ENCODE measurements at regions not wholly inside any gene's neighbourhood (a gene's known extent, or its start where the extent isn't known, plus 50 kb on each side); places are given as distances from the start of the nearest gene placed in this dataset.

DNA sequence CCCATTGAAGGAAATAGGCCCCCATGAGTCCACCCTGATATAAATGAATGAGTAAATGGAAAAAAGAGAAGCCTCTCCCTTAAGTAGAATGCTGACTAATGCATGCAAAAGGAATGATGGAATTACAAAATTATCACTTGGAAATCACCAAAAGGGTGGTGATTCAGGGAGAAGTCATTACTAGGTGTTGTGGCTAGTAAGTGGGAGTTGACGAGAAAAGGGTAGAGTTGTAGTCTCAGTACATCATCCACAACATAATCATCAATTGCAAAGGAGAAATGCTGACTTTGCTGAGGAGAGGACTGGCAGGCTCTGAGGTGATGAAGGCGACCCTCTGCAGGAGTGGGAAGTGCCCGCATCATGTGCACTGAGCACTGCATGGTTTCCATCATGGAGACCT is 201.5 kb upstream of the S1PR3 start:
- Histone ChIP-seq H3K9me3 (ENCODE audit: insufficient read depth, low read depth, low read length) (no peaks in the 10 kb centered on the region), H3K36me3 (ENCODE audit: control insufficient read depth in 1 of 2, insufficient read depth in 2 of 2, low read length in 2 of 2) (no peaks in the 10 kb centered on the region), H2AFZ (ENCODE audit: insufficient read depth, low read length, poor library complexity) (no peak overlapping the region), H3K4ac (ENCODE audit: low read depth, low read length) (no peak overlapping the region), H2BK12ac (ENCODE audit: low read length) (no peak overlapping the region), H3K27ac (ENCODE audit: low read depth, low read length) (no peak overlapping the region), H3K79me1 (ENCODE audit: low read length) (peaks cover 6% of the 10 kb centered on the region), H2AK5ac (ENCODE audit: low read length) (no peak overlapping the region), H2BK120ac (ENCODE audit: insufficient read depth, low read length, poor library complexity) (no peak overlapping the region), H3K23ac (ENCODE audit: low read length) (no peak overlapping the region), H3K9ac (ENCODE audit: low read length) (no peak overlapping the region), H3K4me3 (ENCODE audit: low read depth, low read length) (no peak overlapping the region), H3K4me1 (ENCODE audit: control insufficient read depth in 1 of 2, insufficient read depth in 2 of 2, low read length in 2 of 2) (no peaks in the 10 kb centered on the region), H3K4me2 (ENCODE audit: low read length) (no peak overlapping the region), H3K14ac (ENCODE audit: low read length) (no peak overlapping the region), H4K12ac (ENCODE audit: low read depth, low read length) (no peak overlapping the region), H3K27me3 (ENCODE audit: insufficient read depth, low read length) (no peaks in the 10 kb centered on the region), H4K8ac (ENCODE audit: low read depth, low read length) (no peak overlapping the region), H3K18ac (ENCODE audit: low read length) (no peak overlapping the region), H2BK5ac (ENCODE audit: low read depth, low read length, poor library complexity) (no peak overlapping the region), H3K79me2 (ENCODE audit: control insufficient read depth, insufficient read depth, low read length, poor library complexity) (peaks cover 2% of the 10 kb centered on the region), H4K91ac (ENCODE audit: low read depth, low read length) (no peak overlapping the region)
- WGBS (ENCODE audit: extremely low coverage, insufficient coverage, insufficient read length) = no CpG with 5 or more reads among the region's 3 CpGs
- DNase-seq = peak in 1 of 2 donors; percentile 69

- Histone ChIP-seq H2AFZ (ENCODE audit: insufficient read depth, low read length, poor library complexity) (no peak overlapping the region), H3K14ac (ENCODE audit: low read length) (no peak overlapping the region), H4K91ac (ENCODE audit: low read depth, low read length) (no peak overlapping the region), H4K12ac (ENCODE audit: low read depth, low read length) (no peak overlapping the region), H4K8ac (ENCODE audit: low read depth, low read length) (no peak overlapping the region), H3K27ac (ENCODE audit: low read depth, low read length) (no peak overlapping the region), H2BK120ac (ENCODE audit: insufficient read depth, low read length, poor library complexity) (no peak overlapping the region), H2BK5ac (ENCODE audit: low read depth, low read length, poor library complexity) (no peak overlapping the region), H3K79me1 (ENCODE audit: low read length) (peaks cover under 1% of the 10 kb centered on the region), H3K9me3 (ENCODE audit: insufficient read depth, low read depth, low read length) (no peaks in the 10 kb centered on the region), H3K4me1 (ENCODE audit: control insufficient read depth in 1 of 2, insufficient read depth in 2 of 2, low read length in 2 of 2) (no peaks in the 10 kb centered on the region), H3K79me2 (ENCODE audit: control insufficient read depth, insufficient read depth, low read length, poor library complexity) (no peaks in the 10 kb centered on the region), H3K36me3 (ENCODE audit: control insufficient read depth in 1 of 2, insufficient read depth in 2 of 2, low read length in 2 of 2) (no peaks in the 10 kb centered on the region), H3K18ac (ENCODE audit: low read length) (no peak overlapping the region), H3K9ac (ENCODE audit: low read length) (no peak overlapping the region), H3K27me3 (ENCODE audit: insufficient read depth, low read length) (no peaks in the 10 kb centered on the region), H3K4me2 (ENCODE audit: low read length) (no peak overlapping the region), H3K4ac (ENCODE audit: low read depth, low read length) (no peak overlapping the region), H3K23ac (ENCODE audit: low read length) (no peak overlapping the region), H2BK12ac (ENCODE audit: low read length) (no peak overlapping the region), H3K4me3 (ENCODE audit: low read depth, low read length) (no peak overlapping the region), H2AK5ac (ENCODE audit: low read length) (no peak overlapping the region)
- no peak for DNase-seq
These were observed 200.0 kb upstream of the S1PR3 start for GRCh38 chr9:88791105-88791805.

DNA sequence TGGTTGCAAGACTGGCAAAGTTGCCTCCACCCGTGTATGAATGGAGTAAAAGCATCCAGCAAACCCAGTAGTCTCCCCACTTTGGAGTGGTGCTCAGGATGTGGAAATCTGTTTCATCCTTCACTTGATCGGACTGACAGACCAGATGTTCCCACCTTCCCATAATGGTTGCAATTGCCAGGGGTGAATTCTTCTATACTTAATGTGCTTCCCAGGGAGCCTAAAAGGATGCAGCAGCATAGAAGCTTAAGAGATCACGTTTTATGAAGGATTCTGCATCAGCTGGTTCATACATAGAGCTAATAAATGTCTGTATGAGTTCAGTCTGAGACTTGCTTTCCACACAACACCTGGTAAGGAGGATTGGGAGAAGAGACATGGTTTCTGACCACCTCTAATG is 198.8 kb upstream of the S1PR3 start:
- Histone ChIP-seq H3K79me2 (ENCODE audit: control insufficient read depth, insufficient read depth, low read length, poor library complexity) (no peaks in the 10 kb centered on the region), H3K9ac (ENCODE audit: low read length) (no peak overlapping the region), H3K79me1 (ENCODE audit: low read length) (no peaks in the 10 kb centered on the region), H4K12ac (ENCODE audit: low read depth, low read length) (no peak overlapping the region), H3K18ac (ENCODE audit: low read length) (no peak overlapping the region), H3K4ac (ENCODE audit: low read depth, low read length) (no peak overlapping the region), H3K4me2 (ENCODE audit: low read length) (no peak overlapping the region), H3K27ac (ENCODE audit: low read depth, low read length) (no peak overlapping the region), H2BK120ac (ENCODE audit: insufficient read depth, low read length, poor library complexity) (no peak overlapping the region), H3K4me1 (ENCODE audit: control insufficient read depth in 1 of 2, insufficient read depth in 2 of 2, low read length in 2 of 2) (no peaks in the 10 kb centered on the region), H2AK5ac (ENCODE audit: low read length) (no peak overlapping the region), H2AFZ (ENCODE audit: insufficient read depth, low read length, poor library complexity) (no peak overlapping the region), H2BK5ac (ENCODE audit: low read depth, low read length, poor library complexity) (no peak overlapping the region), H4K8ac (ENCODE audit: low read depth, low read length) (no peak overlapping the region), H3K9me3 (ENCODE audit: insufficient read depth, low read depth, low read length) (no peaks in the 10 kb centered on the region), H3K27me3 (ENCODE audit: insufficient read depth, low read length) (no peaks in the 10 kb centered on the region), H3K36me3 (ENCODE audit: control insufficient read depth in 1 of 2, insufficient read depth in 2 of 2, low read length in 2 of 2) (no peaks in the 10 kb centered on the region), H3K4me3 (ENCODE audit: low read depth, low read length) (no peak overlapping the region), H4K91ac (ENCODE audit: low read depth, low read length) (no peak overlapping the region), H3K14ac (ENCODE audit: low read length) (no peak overlapping the region), H2BK12ac (ENCODE audit: low read length) (no peak overlapping the region), H3K23ac (ENCODE audit: low read length) (no peak overlapping the region)
- WGBS (ENCODE audit: extremely low coverage, insufficient coverage, insufficient read length) = no CpG with 5 or more reads among the region's 3 CpGs
- no peak for DNase-seq

DNA sequence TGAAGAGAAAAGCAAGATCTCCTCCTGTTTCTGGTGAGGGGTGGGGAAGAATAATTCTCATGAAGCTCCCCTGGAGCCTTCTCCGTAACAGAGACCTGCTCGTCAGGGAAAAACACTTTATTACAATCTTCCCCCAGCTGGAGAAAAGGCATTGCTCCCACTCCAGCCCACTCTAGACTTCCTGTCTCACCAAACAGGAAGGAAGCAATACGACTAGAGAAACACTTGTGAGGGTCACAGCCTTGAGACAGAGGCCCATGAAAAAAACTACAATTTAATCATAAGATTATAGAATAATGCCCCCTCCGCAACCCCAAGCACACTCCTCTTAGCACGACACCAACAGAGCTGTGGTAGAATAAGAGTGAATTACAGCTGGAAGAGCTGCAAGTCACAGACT is 197.2 kb upstream of the S1PR3 start:
- Histone ChIP-seq H3K4me2 (ENCODE audit: low read length) (no peak overlapping the region), H2BK5ac (ENCODE audit: low read depth, low read length, poor library complexity) (no peak overlapping the region), H3K27me3 (ENCODE audit: insufficient read depth, low read length) (no peaks in the 10 kb centered on the region), H3K79me1 (ENCODE audit: low read length) (peaks cover 1% of the 10 kb centered on the region), H3K4ac (ENCODE audit: low read depth, low read length) (no peak overlapping the region), H4K8ac (ENCODE audit: low read depth, low read length) (no peak overlapping the region), H3K4me1 (ENCODE audit: control insufficient read depth in 1 of 2, insufficient read depth in 2 of 2, low read length in 2 of 2) (no peaks in the 10 kb centered on the region), H3K9ac (ENCODE audit: low read length) (no peak overlapping the region), H2BK120ac (ENCODE audit: insufficient read depth, low read length, poor library complexity) (no peak overlapping the region), H2BK12ac (ENCODE audit: low read length) (no peak overlapping the region), H4K12ac (ENCODE audit: low read depth, low read length) (no peak overlapping the region), H3K4me3 (ENCODE audit: low read depth, low read length) (no peak overlapping the region), H3K9me3 (ENCODE audit: insufficient read depth, low read depth, low read length) (no peaks in the 10 kb centered on the region), H2AK5ac (ENCODE audit: low read length) (no peak overlapping the region), H4K91ac (ENCODE audit: low read depth, low read length) (no peak overlapping the region), H3K23ac (ENCODE audit: low read length) (no peak overlapping the region), H2AFZ (ENCODE audit: insufficient read depth, low read length, poor library complexity) (no peak overlapping the region), H3K36me3 (ENCODE audit: control insufficient read depth in 1 of 2, insufficient read depth in 2 of 2, low read length in 2 of 2) (no peaks in the 10 kb centered on the region), H3K79me2 (ENCODE audit: control insufficient read depth, insufficient read depth, low read length, poor library complexity) (no peaks in the 10 kb centered on the region), H3K27ac (ENCODE audit: low read depth, low read length) (no peak overlapping the region), H3K18ac (ENCODE audit: low read length) (no peak overlapping the region), H3K14ac (ENCODE audit: low read length) (no peak overlapping the region)
- DNase-seq = no peak
- no CpG with 5 or more reads among the region's 5 CpGs for WGBS (ENCODE audit: extremely low coverage, insufficient coverage, insufficient read length)

All from trophoblast cell (in vitro differentiated cells and primary cell).